Ishikawa (cell line): ENCODE measurements at regions not wholly inside any gene's neighbourhood (a gene's known extent, or its start where the extent isn't known, plus 50 kb on each side); places are given as distances from the start of the nearest gene placed in this dataset.

ENCODE experiments used
- CEBPB ChIP-seq: IDR thresholded peaks from 2 replicates; pipeline ENCODE4 v1.6.1; 2012
- CREB1 ChIP-seq: IDR thresholded peaks from 2 replicates; pipeline ENCODE4 v1.6.1; 2012; ENCODE audit warnings: low read depth
- EGR1 ChIP-seq: IDR thresholded peaks from 2 replicates; pipeline ENCODE4 v1.6.1; 2012
- EP300 ChIP-seq: IDR thresholded peaks from 2 replicates; pipeline ENCODE4 v1.6.1; 2012; ENCODE audit warnings: borderline replicate concordance
- FOXM1 ChIP-seq: IDR thresholded peaks from 2 replicates; pipeline ENCODE4 v1.6.1; 2012; ENCODE audit warnings: low read depth, borderline replicate concordance
- MAX ChIP-seq: IDR thresholded peaks from 2 replicates; pipeline ENCODE4 v1.6.1; 2012
- NFIC ChIP-seq: IDR thresholded peaks from 2 replicates; pipeline ENCODE4 v1.6.1; 2012
- RAD21 ChIP-seq: IDR thresholded peaks from 2 replicates; pipeline ENCODE4 v1.6.1; 2012; ENCODE audit warnings: low read depth
- REST ChIP-seq: IDR thresholded peaks from 2 replicates; pipeline ENCODE4 v1.6.1; 2012; ENCODE audit warnings: low read depth, mild to moderate bottlenecking
- TAF1 ChIP-seq: IDR thresholded peaks from 2 replicates; pipeline ENCODE4 v1.6.1; 2012; ENCODE audit warnings: low read depth, mild to moderate bottlenecking
- TCF12 ChIP-seq: IDR thresholded peaks from 2 replicates; pipeline ENCODE4 v1.6.1; 2012; ENCODE audit warnings: low read depth
- TEAD4 ChIP-seq: IDR thresholded peaks from 2 replicates; pipeline ENCODE4 v1.6.1; 2012
- USF1 ChIP-seq: IDR thresholded peaks from 2 replicates; pipeline ENCODE4 v1.6.1; 2012
- YY1 ChIP-seq: IDR thresholded peaks from 2 replicates; pipeline ENCODE4 v1.6.1; 2012; ENCODE audit warnings: low read depth
- ZBTB7A ChIP-seq: IDR thresholded peaks from 2 replicates; pipeline ENCODE4 v1.6.1; 2012; ENCODE audit warnings: low read depth

- TF ChIP-seq ZBTB7A, result no peak
- no peak for TF ChIP-seq MAX
- TF ChIP-seq CREB1, result no peak
- TF ChIP-seq EP300, result no peak
Measured at GRCh38 chr5:155094455-155094854, 80.9 kb downstream of the KIF4B start.

GRCh38 chr5:155097995-155098394, 84.4 kb downstream of the KIF4B start:
- TF ChIP-seq CREB1, result no peak
- TF ChIP-seq TEAD4, result no peak
- TF ChIP-seq NFIC, result no peak
- TF ChIP-seq TAF1, result no peak
- TF ChIP-seq EP300, result no peak
- TF ChIP-seq CEBPB, result no peak
- no peak for TF ChIP-seq USF1
- no peak for TF ChIP-seq REST
- TF ChIP-seq FOXM1, result no peak
- TF ChIP-seq EGR1, result no peak

- TF ChIP-seq MAX (no peak), EP300 (no peak), REST (peak; percentile 66), ZBTB7A (no peak), YY1 (no peak)
Measured at GRCh38 chr5:155098433-155098832, 84.9 kb downstream of the KIF4B start.

- TF ChIP-seq MAX (no peak), USF1 (no peak), EGR1 (no peak)
Measured at GRCh38 chr5:155101697-155102096, 88.1 kb downstream of the KIF4B start.

GRCh38 chr5:155103146-155103545, 89.6 kb downstream of the KIF4B start:
- TF ChIP-seq TCF12 (no peak), EP300 (no peak), MAX (no peak), RAD21 (no peak), NFIC (no peak), EGR1 (no peak), TAF1 (no peak), TEAD4 (no peak), CEBPB (no peak), FOXM1 (no peak), REST (no peak), USF1 (no peak), CREB1 (no peak), YY1 (no peak), ZBTB7A (no peak)
